HUES6 (cell line): ENCODE measurements at regions not wholly inside any gene's neighbourhood (a gene's known extent, or its start where the extent isn't known, plus 50 kb on each side); places are given as distances from the start of the nearest gene placed in this dataset.

Source experiments
- H3K27ac ChIP-seq: 2 replicates; pipeline ENCODE4 v1.7.0; 2013; ENCODE audit warnings: low read depth, mild to moderate bottlenecking, low read length, inconsistent platforms
- H3K27me3 ChIP-seq: 2 replicates; pipeline ENCODE4 v1.6.1; 2013; ENCODE audit warnings: low read length; ENCODE audit not compliant: control insufficient read depth, insufficient read depth
- H3K36me3 ChIP-seq: 2 replicates; pipeline ENCODE4 v1.6.1; 2013; ENCODE audit warnings: low read length; ENCODE audit not compliant: control insufficient read depth, insufficient read depth
- H3K4me1 ChIP-seq: 2 replicates; pipeline ENCODE4 v1.6.1; 2013; ENCODE audit warnings: low read length; ENCODE audit not compliant: control insufficient read depth, insufficient read depth
- H3K4me3 ChIP-seq: 2 replicates; pipeline ENCODE4 v1.5.1; 2013; ENCODE audit warnings: low read depth, low read length
- H3K9ac ChIP-seq: one replicate; pipeline ENCODE4 v1.6.1; 2013; ENCODE audit warnings: mild to moderate bottlenecking, low read length
- H3K9me3 ChIP-seq: 2 replicates; pipeline ENCODE4 v1.6.1; 2013; ENCODE audit warnings: low read depth, low read length; ENCODE audit not compliant: control insufficient read depth, insufficient read depth

DNA sequence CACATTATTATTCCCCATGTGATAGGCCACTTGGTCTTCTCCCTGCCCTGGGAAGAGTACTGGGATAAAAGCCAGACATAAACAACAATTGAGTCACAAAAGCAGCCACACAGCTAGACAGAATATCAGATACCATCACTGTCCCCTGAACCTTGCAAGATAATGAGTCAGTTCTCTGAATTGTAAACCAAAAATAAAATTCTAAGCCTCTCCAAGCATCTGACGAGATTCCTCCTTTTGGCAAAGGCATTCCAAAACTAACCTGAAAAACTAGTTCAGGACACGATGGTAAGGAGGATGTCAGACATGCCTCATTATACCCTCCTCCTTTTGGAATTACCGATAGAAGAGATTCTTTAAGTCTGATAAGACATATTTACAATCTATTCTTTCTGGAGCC lies 450.7 kb downstream of the HTR7 start:
- Histone ChIP-seq H3K36me3 (no peaks in the 10 kb centered on the region), H3K27ac (no peak overlapping the region), H3K27me3 (no peaks in the 10 kb centered on the region), H3K9me3 (0 out of 2 replicates have a peak, but pooled peaks cover 4% of the 10 kb centered on the region), H3K4me3 (no peak overlapping the region), H3K9ac (no peak overlapping the region), H3K4me1 (no peaks in the 10 kb centered on the region; the same call in 1 of the 2 replicates)

DNA sequence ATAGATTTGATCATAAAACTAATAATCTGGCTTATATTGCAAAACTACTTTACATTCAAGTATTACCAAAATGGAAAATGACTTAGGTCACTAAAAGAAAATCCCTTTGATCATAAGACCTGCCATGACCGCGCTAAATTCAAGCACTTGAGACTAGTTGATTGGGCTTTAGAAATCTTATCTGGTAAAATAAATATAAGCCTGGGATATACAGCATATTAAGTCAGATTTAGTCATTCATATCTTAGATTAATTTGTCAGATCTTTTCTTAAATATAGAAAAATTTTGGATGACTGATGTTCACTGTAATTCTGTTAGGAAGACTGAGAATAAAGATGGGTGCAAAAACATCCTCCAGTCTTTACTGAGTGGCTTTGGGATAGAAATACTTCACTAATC lies 450.0 kb downstream of the HTR7 start:
- Histone ChIP-seq H3K9me3 (0 out of 2 replicates have a peak, but pooled peaks cover 4% of the 10 kb centered on the region), H3K36me3 (no peaks in the 10 kb centered on the region), H3K4me3 (no peak overlapping the region), H3K27me3 (no peaks in the 10 kb centered on the region), H3K27ac (no peak overlapping the region), H3K4me1 (no peaks in the 10 kb centered on the region; the same call in 1 of the 2 replicates), H3K9ac (no peak overlapping the region)

GRCh38 chr10:90412582-90412981 lies 445.3 kb downstream of the HTR7 start:
- Histone ChIP-seq H3K4me1 (peaks cover 5% of the 10 kb centered on the region; the same call in 1 of the 2 replicates), H3K9ac (no peak overlapping the region), H3K27ac (no peak overlapping the region)

DNA sequence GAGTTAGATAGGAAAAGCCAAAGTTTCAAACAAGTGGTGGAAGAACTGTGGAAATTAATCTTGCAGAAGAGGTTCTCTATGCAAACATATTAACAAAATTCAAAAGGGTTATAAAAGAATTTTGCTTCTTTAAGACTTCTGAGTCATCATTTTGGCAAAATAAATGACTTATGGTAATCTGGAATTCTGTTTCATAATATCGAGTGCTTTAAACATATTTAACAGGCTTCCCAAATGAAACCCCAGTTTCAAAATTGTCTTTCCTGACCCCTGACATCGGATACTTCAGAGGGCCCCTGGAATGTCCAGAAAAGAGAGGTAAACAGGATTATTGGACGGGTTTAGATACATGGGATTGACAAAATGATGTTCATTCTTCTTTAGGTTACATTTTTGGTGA lies 444.6 kb downstream of the HTR7 start:
- H3K36me3 ChIP-seq: no peaks in the 10 kb centered on the region
- 0 out of 2 replicates have a peak, but pooled peaks cover 4% of the 10 kb centered on the region for H3K9me3 ChIP-seq
- peaks cover 7% of the 10 kb centered on the region; the same call in 1 of the 2 replicates for H3K4me1 ChIP-seq
- H3K27me3 ChIP-seq: no peaks in the 10 kb centered on the region
- no peak overlapping the region for H3K9ac ChIP-seq
- no peak overlapping the region for H3K27ac ChIP-seq
- no peak overlapping the region for H3K4me3 ChIP-seq

More at GRCh38 chr10:90412582-90412981, 445.3 kb downstream of the HTR7 start:
- H3K27me3 ChIP-seq: no peaks in the 10 kb centered on the region
- H3K9me3 ChIP-seq: 0 out of 2 replicates have a peak, but pooled peaks cover 4% of the 10 kb centered on the region
- H3K4me3 ChIP-seq: no peak overlapping the region
- H3K36me3 ChIP-seq: no peaks in the 10 kb centered on the region

DNA sequence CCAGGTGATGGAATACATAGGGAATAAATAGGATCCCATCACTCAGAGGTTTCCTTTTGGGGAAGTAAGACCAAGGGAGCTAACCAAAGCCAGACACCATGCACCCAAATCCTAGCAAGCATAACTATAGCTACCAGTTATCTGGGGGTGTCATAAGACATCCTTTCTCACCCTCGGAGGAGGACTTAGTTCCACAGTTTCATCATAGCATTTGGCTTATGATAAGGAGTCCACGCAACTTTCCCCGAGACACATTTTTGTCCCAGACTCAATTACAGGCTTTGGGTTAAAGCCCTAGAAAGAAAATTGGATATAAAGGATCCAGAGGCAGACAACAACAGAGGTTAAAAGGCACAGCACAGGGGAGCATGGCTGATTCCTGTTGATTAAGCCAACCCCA lies 442.9 kb downstream of the HTR7 start:
- Histone ChIP-seq H3K9me3 (0 out of 2 replicates have a peak, but pooled peaks cover 4% of the 10 kb centered on the region), H3K27ac (no peak overlapping the region), H3K4me1 (peaks cover 7% of the 10 kb centered on the region; the same call in 1 of the 2 replicates), H3K9ac (no peak overlapping the region), H3K27me3 (no peaks in the 10 kb centered on the region), H3K4me3 (no peak overlapping the region), H3K36me3 (no peaks in the 10 kb centered on the region)

- Histone ChIP-seq H3K27ac (no peak overlapping the region), H3K27me3 (no peaks in the 10 kb centered on the region), H3K9me3 (no peaks in the 10 kb centered on the region), H3K36me3 (no peaks in the 10 kb centered on the region), H3K4me1 (peaks cover 7% of the 10 kb centered on the region; the same call in 1 of the 2 replicates), H3K4me3 (no peak overlapping the region), H3K9ac (no peak overlapping the region)
These were observed 440.8 kb downstream of the HTR7 start for GRCh38 chr10:90417029-90417428.

- Histone ChIP-seq H3K9ac (no peak overlapping the region), H3K9me3 (no peaks in the 10 kb centered on the region), H3K4me3 (no peak overlapping the region), H3K27ac (no peak overlapping the region), H3K27me3 (no peaks in the 10 kb centered on the region), H3K36me3 (no peaks in the 10 kb centered on the region), H3K4me1 (peaks cover 7% of the 10 kb centered on the region; the same call in 1 of the 2 replicates)
These were observed 440.2 kb downstream of the HTR7 start for GRCh38 chr10:90417476-90418210.

DNA sequence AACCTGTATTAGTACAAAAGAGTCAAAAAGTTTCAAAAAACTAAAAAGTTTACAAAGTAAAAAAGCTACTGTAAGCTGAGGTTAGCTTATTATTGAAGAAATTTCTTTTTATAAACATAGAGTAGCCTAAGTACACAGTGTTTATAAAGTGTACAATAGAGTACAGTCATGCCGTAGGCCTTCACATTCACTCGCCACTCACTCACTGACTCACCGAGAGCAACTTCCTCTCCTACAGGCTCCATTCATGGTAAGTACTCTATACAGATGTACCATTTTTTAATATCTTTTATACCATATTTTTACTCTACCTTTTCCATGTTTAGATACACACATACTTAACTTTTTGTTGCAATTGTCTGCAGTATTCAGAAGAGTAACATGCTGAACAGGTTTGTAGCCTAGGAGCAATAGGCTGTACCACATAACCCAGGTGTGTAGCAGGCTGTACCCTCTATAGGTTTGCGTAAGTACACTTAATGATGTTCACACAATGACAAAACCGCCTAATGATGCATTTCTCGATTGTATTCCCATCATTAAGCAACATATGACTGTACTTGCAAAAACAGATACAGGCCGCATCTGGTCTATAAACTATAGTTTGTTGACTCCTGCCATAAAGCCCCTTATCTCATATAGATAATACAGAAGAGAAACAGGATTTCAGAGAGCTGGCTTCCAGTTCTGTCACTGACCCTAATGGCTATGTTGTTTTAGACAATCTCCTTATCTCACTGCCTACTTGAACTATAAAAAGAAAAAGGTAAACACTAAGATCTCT lies 438.8 kb downstream of the HTR7 start:
- no peaks in the 10 kb centered on the region for H3K27me3 ChIP-seq
- H3K36me3 ChIP-seq: no peaks in the 10 kb centered on the region
- no peak overlapping the region for H3K4me3 ChIP-seq
- peaks cover 7% of the 10 kb centered on the region; the same call in 1 of the 2 replicates for H3K4me1 ChIP-seq
- no peaks in the 10 kb centered on the region for H3K9me3 ChIP-seq
- no peak overlapping the region for H3K27ac ChIP-seq
- H3K9ac ChIP-seq: no peak overlapping the region

DNA sequence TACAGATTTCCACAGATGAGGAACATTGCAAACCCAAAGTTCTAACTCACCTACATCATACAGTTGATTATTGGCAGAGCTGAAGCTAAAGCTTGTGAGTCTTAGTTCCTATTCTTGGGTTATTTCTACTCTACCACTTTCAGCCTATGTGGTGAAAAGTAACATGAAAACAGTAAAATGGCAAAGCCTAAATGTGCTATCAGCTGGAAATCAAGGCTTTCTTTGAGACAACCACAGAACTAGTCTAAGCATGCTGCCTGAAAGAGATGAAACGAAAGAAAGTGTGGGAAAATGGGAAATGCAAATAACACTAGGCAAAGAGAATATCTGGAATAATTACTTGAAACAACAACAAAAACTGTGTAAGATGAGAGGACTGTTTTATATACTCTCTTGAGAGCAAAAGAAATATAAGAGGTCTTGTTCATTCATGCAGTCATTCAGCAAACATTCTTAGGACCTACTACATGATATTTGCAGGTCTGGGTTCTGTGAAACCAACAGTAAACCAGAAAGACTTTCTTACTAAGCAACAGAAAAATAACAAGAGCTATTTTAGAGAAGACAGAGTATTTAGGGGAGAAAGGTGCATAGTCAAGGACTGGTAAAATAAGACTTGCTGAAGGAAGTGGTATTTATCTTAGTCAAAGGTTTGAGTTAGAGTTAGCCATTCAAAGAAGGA lies 437.1 kb downstream of the HTR7 start:
- Histone ChIP-seq H3K9ac (no peak overlapping the region), H3K27ac (no peak overlapping the region), H3K4me3 (no peak overlapping the region), H3K4me1 (peaks cover 7% of the 10 kb centered on the region; the same call in 1 of the 2 replicates), H3K27me3 (no peaks in the 10 kb centered on the region), H3K36me3 (no peaks in the 10 kb centered on the region), H3K9me3 (no peaks in the 10 kb centered on the region)

DNA sequence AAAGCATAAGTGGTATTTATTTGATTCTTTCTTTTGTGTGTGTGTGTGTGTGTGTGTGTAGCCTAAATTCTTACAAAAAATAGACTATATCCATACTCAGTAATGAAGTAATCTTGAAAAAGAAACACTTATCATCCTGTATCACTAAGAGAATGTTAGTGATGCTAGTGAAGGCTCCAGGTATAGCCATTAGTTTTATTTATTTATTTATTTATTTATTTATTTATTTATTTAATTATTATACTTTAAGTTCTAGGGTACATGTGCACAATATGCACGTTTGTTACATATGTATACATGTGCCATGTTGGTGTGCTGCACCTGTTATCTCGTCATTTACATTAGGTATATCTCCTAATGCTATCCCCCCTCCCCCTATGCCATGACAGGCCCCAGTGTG lies 436.0 kb downstream of the HTR7 start:
- Histone ChIP-seq H3K36me3 (no peaks in the 10 kb centered on the region), H3K27me3 (no peaks in the 10 kb centered on the region), H3K9ac (no peak overlapping the region), H3K9me3 (no peaks in the 10 kb centered on the region), H3K4me3 (no peak overlapping the region), H3K4me1 (peaks cover 7% of the 10 kb centered on the region; the same call in 1 of the 2 replicates), H3K27ac (no peak overlapping the region)
